NCI-H146 (cell line): ENCODE measurements at regions not wholly inside any gene's neighbourhood (a gene's known extent, or its start where the extent isn't known, plus 50 kb on each side); places are given as distances from the start of the nearest gene placed in this dataset.

Source experiments
- DNase-seq: peaks from one replicate; lab custom pipeline; 2025; lab: John Stamatoyannopoulos, UW

DNA sequence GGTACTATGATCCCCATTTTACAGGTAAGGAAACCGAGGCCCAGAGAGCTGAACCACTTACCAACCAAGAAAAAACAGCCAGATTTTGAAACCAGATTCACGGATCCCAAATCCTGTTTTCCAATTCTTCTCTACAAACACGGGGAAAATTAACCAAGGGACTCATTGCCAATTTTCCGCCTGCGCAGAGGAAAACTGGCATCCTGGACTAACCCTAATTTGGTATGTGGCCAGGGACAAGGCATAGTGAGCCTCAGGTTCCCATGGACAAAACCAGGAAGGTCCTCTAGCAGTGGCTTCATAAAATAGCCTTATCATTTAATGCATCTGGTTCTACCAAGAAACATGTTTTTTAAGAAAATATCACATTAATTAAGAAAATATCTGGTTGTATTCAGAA, 517.3 kb downstream of the MED13L start:
- DNase-seq: no peak

DNA sequence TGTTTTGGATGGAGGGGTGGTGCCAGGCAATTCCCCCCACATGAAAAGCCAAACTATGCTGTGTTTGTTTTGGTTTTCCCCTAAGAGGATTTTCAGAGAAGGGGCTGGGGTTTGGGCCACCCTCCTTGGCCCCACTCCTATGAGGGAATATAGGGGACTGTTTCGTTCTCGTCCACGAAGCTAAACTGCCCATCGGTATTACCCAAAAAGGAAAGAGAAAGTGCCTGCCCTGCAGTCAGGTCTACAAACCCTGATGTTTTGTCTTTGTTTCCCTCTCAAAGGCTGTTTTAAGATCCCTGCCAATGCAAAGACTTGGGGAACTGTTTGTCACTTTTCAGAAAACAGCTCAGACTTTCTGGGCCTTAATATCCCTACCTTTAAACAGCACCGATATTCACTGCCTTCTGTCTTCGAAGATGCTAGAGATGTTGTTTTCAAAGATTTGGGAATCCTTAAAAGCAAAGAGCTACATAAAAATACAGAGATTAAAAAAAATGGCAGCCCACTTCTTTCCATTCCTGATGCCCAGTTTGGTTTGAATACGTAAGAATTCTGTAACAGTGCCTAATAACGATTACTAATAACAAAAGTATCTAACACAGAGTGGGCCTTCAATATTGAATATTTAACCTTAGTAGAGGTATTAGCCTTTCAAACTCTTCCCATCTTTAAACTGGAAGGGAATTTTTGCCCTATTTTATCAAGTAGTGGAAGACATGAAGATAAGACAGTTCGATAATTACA, 518.4 kb downstream of the MED13L start:
- DNase-seq: no peak

DNA sequence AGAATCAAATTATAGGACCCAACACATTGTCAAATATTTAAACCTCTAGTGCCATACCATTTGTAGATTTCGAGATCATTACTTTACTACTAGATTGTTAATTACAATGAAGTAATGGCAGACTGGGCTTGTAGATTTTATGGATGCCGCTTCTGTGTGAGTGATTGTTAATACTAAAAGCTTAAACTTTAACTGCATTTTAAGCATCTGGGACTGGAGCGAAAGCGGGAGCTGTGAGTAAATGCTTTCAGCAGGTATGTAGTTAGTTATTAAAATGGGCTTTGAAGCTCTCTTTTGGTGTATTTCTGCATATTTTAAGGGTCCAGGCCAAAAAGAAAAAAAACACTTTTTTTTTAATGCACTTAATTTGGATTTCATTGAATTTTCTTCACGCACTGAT, 519.3 kb downstream of the MED13L start:
- DNase-seq: no peak

DNA sequence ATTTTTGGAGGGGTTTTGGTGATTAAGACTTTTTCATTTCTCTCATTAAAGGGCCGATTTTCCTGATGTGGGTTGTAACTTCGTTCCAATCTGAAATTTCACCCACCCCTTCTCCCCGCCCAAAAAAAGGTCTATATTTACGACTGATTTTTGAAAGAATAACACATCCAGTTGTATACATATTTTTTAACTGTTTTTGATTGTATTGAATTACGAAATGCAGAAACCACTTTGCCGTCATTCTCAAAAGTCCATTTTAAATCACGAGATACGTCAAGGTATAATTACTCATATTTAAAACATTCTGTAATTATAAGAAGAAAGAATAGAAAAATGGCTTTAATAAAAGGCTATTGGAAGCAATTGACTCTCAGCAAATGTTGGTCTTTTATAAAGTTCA, 520.7 kb downstream of the MED13L start:
- DNase-seq: no peak

DNA sequence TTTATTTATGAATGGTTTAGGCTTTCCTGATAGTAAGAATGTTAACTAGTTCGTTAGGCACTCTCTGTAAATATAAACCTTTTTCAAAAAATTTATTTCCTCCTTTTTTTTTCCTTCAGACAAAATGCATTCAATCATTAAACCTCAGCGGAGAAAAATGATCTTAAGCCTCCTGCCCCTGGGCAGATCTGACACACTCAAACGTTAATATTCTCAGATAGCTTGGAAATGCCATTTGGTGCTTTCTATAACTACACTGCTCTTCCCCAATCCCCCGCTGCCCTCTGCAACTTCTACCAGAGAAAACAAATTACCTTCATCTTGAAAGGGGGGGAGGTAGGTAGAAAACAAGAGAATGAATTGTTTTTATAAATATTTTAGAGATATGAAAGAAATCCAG, 521.2 kb downstream of the MED13L start:
- DNase-seq: no peak

DNA sequence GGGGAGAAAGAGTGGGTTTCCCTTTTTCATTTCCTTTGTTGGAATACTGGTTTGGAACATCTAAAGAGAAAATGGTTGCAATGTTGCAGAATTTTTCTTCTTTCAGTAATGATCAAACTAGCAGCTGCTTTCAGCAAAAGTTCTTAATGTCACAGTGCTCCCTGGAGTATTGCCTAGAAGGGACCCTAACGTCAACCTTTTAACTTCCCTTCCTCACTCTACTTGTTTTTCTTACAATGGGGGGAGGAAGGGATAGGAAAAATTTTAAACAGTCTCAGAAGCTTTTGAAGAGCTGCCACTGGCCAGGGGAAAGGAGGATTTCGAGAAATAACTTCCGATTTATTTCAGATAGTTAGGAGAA, 521.8 kb downstream of the MED13L start:
- no peak for DNase-seq

DNA sequence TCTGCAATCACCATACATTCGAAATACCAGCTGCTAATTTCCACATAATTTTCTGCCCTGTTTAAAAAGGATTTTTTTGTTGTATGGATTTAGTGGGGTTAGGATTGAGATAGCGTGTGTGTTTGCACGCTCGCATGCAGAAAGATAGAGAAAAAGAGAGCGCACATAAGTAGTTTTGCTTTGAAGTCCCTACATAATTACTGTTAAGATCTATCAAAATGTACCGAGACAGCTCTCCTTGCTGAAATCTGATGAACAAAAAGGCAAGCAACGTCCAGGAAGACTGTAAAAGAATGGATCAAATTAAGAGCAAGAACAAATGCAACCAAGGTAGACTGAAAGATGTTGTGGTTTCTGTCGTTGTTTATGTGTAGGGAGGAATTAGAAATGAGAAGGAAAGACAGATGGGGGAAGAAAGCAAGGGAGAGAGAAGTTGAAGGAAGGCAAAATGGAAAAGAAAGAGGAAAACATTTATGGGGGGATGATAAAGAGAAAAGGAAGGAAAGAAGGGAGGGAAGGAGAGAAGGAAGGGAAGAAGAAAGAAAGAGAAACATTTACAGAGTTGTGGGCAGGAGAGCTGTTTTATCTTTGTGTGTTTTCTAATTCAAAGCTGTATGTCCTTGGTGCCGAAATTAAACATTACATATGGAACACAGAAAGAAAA, 522.3 kb downstream of the MED13L start:
- DNase-seq: no peak

DNA sequence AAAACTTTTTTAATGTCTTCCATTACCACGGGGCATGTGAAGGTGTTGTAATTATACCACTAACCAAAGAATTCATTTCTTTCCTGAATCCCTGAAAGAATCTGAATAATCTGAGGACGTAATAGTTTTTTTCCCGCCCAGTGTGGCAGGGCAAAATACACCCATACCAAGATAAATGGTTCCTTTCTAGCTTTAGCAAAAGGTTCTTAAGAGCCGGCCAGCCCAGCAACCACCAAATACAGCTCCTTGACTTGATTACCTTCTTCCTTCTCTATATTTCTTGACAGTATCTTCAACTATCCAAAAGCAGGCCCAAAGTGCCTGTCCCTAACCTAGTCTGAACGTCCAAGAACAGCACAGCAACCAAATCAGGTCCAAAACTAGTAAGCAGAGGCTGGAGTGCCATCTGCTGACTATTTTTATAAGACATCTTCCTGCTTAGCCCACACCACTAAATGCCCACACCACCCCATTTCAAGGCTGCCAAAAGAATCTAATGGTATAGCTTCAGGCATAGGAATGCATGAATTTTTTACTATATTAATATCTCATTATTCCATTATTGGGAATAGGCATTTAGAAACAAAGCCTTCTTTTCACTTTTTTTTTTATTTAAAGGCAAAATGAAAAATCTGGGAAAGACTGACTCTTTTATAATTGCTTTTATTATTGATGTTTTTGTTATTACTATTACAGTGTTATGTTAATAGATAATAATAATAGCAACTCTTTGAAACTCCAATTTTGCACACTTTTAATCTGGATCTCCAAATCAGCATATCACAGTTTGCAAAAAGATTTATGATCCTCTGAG, 524.4 kb downstream of the MED13L start:
- peak; percentile 3 for DNase-seq

DNA sequence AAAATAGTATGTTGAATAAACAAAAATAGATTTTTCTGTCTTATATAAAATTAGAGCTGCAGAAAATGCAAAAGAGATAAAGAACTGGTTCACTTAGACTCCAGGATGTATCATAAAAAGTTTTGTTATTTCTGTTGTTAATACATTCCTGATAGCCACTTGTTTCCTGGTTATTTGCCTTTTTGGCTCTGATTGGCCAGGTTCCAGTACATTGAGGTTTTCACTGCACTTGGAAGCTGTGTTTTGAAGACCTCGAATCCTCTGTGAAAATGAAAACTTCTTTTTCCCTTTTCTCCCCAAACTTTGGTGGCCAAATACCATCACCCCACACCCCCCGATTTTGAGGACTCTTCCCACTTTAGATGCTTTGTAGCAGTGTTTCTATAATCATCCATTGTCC, 525.3 kb downstream of the MED13L start:
- no peak for DNase-seq

DNA sequence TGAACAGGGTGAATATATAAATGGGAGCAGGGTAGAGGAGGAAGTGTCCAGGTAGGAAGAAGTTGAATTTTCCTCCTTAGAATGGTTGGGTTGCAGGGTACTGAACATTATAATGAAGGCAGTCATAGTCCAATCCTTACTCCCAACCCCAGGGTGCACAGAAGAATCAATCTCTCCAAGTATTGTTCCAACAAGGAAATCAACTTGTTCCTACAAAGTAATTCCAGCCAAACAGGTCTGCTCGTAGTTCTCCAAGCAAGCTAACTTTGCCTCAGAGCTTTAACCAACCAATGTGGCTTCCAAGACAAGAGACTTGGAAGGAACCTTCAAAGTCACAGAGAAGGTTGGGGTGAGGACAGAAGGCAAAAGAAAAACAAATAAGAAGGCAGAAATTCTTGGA, 527.2 kb downstream of the MED13L start:
- no peak for DNase-seq

DNA sequence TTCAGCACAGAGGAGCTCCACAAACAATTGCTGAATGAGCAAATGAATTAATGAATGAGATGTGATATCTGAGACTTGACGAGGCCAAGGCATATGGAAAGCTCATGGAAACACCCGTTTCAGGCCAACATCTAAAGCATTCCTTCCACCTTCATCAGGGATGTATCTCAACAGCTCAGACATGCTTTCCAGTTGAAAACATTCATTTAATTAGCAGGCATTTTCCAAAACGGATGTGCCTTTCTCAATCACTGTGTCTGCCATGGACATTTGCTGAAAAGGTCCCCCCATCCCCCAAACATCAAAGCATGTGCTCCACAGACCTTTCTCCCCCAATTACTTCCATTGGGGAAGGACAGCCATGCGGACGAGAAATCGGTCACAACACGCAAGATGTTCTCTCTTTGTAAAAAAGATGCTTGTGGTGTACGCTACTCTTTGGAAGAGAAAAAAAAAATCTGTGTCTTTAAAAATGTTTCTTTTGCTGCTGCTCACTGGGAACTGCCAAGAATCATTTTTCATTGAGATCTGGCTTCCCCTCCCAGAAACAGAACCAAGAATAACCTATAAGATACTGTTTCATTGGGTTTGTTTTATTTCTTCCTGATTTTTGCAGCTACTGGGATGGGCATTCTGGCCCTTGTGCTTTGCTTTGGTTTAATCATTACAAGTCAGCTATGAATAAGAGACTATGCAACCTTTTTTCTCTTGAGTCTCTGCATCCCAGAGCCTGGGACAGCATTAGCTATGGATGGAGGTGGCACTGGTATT, 528.2 kb downstream of the MED13L start:
- no peak for DNase-seq

DNA sequence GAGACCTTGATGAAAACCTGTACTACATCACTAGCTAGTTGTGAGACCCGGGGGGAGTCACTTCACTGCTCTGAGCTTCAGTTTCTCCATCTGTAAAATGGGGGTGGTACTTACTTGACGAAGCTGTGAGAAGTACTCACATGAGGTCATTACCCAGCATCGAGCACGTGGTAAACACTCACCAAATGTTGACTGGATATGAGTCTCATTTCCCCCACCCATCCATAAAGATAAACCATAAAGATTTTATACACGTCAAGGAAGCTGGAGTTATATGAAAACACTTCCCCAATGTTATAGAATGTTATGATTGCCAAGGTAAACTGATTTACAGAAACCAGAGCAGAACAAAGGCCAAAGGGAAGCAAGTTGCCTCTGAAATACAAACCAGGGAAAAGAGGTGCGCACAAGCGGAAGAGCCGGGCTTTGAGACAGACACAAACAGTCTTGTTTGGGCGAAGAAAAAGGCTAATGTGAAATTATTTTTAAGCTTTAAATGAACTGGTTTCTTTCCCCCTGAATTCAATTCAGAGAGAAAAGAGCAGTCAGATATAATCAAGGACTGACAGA, 536.8 kb downstream of the MED13L start:
- DNase-seq: no peak

DNA sequence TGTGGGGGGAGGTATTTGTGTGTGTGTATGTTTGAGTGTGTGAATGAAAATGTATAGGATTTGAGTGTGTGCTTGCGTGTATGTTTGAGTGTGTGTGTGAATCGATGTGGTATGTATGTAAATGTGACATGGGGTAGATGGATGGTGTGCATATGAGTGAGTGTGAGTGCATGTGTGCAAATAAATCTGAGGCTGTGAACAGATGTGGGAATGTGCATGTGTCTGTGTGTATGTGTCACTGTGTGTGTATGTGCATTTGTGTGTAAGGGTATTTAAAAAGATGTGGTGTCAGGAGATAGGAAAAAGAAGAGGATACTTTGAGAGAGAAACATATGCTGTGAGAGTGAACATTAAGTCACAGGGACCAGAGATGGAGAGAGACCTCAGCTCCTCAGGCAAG, 539.6 kb downstream of the MED13L start:
- no peak for DNase-seq

DNA sequence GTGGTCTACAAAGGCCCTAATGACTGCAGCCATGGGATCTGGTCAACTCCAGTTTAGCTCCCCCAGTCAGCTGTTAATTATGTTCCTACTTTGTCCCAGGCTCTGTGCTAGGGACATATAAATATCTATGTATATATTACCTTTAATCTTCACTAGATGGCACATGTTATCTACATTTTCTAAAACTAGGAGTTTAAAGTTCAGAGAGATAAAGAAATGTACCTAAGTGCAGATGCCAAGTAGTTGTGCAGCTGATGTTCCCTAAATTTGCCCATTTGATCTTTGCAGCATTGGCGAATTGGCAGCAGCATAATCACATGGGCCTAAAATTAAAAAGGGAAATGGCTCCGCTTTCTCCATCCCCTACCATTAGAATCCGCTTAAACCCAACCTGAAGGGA, 541.1 kb downstream of the MED13L start:
- DNase-seq: no peak

DNA sequence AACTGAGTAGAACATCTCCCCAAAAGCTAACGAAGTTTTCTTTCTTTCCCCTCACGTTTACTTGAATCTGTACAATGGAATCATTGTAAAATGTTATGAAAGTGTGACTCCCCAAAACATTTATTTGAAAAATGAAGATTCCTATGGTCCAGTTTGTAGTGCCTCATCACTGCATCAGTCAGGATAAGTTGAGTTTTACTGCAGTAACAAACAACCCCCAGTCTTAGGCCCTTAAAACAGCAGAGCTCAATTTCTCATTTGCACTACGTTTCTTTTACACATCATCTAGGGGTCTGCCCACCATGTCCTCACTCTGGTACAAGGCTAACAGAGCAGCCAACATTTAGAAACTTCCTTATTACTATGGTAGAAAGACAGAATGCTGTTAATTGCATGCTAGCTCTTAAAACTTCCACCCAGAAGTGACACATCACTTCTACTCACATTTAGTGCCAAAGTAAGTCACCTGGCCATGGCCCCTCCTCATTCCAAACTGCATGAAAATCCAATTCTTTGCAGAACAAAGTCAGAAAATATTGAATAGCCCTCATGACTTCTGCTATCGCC, 546.4 kb downstream of the MED13L start:
- DNase-seq: no peak

DNA sequence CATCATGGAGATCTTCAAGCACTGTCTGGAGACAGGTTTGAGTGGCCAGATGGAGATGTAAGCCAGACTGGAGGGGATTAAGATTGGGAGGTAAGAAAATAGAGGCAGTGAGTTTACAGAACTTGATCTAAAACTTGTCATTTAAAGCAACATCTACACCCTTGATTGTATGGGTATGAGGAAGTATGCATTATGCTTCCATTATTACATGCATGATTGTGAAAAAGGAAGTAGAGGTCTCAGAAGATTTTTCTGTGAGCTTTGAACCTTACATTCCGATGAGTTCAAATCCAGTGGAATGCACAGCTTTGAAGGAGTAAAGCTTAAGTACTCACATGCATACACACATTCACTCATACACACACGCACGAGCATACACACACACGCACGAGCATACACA, 550.8 kb downstream of the MED13L start:
- no peak for DNase-seq

DNA sequence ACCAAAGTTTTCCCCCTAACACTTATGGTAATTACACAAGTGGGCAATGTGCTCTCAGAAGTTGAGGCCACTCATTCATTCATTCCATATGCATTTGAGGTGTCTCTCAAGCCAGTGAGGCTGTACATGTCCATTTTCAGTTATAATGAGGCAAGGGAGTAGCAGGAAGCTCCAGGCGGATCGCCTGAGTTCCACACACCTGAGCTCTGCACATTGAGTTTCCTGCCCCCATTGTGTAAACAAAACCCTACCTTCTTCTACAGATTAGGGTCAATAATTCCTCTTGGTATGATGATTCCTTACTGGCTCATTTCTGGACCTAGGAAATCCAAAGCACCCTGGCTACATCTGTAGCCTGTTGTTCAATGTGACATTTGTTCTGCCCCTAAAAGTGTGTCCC, 555.3 kb downstream of the MED13L start:
- no peak for DNase-seq

DNA sequence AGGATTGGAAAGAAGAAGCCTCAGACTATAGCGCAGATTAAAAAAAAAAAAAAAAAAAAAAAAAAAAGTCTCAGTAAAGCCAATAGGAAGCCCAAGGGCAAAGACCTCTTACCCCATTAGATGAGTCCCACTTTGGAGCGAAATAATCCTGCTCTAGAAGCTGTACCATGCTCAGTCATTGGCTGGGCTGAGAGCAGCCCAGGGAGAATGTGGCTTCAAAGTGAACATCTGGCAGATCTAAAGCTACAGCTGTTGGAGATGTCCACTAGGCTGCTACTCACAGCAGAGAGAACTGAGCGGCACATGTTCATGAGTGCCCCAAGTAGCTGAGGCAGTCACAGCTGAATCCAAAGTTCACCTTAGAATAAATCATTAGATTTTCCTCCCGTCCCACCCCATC, 560.9 kb downstream of the MED13L start:
- no peak for DNase-seq

DNA sequence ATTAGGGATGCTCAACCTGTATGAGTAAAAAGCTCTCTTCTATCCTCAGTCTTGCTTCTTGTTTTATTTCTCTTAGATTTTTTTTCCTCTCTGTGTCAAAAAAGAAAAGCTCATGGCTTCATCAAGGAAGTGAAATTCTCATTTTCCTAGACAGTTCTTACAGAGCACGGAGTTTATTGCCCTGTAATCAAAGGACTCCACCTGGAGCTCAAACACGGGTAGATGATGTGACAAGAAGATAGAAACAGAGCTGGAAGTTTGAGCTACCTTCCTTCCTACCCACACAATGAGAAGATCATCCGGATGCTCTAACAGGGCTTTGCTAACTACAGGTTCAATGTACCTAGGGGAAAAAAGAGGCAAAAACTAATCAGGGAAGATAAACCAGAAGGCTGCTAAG, 564.8 kb downstream of the MED13L start:
- DNase-seq: no peak

DNA sequence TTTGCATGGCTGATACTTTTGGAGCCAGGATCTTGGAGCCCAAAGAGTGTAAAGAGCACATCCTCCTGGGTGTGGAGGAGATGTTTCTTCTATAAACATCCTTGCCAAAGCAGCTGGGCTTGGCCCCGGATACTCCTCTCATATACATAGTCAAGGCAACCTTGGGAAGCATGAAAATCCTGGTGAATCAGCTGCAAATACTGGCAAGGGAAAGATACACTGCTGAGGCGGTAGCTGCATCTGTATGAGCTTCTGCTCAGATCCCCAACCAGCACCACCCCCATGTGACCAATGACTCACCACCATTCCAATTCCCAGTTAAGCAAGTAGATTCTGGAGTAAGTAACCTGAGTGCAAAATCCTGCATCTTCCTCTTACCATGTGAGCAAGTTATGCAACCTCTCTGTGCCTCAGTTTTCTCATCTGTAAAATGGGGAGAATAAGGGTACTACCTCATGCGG, 567.4 kb downstream of the MED13L start:
- no peak for DNase-seq

DNA sequence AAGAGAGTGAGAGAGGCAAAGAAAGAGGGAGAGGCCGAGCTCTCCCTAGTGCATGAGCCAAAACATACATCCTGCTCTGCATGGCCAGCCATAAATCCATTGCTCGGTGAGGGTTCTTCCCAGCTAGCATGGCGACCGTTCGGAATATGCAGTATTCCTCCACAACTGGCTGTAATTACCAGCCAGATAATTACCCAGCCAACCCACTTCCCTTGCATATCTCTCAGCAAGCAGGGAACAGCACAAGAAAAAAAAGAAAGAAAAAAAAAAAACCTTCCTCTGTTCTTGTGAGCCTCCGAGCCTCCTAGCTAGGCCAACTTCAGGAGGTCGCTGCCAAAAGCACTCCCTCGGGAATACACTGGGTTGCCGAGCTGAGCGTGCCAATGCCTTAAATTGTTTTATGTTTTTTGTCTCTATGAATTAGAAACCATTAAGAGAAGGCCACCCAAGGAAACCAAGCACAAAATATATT, 567.9 kb downstream of the MED13L start:
- DNase-seq: no peak

DNA sequence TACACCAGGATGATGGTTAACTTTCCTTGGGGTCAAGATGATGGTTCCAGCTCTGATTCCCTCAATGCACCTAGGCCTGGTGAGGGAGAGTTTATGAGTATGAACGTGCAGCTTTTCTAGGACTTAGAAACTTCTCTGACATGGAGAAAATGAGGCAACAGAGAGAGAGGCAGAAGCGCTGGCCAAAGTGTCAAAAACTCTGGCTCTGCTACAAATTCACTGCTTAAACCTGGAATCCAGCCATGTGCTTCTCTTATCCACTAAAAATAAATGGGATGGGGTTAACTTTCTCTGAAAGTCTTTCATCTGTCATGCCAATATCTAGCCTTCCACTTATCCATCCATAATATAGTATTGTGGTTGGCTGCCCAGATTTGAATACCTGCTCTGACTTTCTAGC, 568.7 kb downstream of the MED13L start:
- DNase-seq: no peak
